GM18499 (cell line): ENCODE measurements at regions not wholly inside any gene's neighbourhood (a gene's known extent, or its start where the extent isn't known, plus 50 kb on each side); places are given as distances from the start of the nearest gene placed in this dataset.

Experiments
- ATAC-seq: cut with Tn5 transposase; IDR thresholded peaks from one replicate; pipeline ENCODE4 v1.9.1; 2021; ENCODE audit warnings: moderate number of reproducible peaks; ENCODE audit not compliant: insufficient read depth, unreplicated experiment

- no peak for ATAC-seq
These were observed 745.3 kb downstream of the DTWD2 start for GRCh38 chr5:118243068-118243467.

DNA sequence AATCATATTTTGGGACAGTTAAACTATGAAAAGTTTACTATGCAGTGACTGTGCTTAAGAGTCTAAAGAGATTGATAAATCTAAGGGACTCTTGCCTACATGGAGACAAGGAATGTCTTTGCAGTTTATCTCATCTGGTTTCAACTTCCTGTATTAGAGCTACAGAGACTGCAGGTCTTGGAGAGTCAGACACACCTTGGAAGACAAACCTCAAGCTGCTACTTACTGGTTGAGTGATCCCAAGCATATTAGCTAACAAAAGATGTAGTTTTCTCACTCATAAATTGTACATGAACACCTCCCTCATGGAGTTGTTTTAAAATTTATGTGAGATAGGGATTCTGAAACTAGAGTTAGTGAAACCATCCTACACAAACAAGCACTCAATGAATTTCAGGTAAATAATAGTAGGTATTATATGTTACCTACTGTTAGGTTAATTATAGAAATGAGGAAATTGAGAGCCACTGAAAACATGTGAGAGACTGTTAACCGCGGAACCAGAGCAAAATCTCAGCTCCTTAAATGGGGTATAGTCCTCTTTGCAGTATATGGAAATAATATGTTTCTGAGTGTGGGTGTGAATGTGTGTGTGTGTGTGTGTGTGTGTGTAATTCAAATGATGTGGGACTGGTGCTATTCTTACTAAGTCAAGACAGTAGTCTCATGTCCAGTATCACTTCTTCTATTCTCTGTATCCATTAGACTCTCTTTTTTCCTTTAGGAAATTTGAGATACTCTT lies 752.1 kb downstream of the DTWD2 start:
- peak; percentile 90 for ATAC-seq

DNA sequence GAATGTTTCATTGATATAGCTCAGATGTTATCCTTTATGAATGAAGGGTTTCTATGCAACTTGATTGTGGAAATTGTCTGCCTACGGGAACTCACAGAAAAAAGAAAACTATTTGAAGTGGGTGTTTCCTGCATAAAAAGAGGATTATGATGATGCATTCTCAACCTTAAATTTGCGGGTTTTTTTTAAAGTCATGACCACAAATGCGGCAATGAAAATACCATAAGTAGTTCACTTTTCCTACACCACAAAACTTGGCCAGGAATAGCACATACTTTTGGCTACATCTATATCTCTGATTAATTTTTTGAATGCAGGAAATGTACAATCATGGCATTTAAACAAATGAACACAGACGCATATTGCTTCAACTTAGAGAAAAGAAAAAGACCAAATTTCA lies 754.7 kb downstream of the DTWD2 start:
- no peak for ATAC-seq

DNA sequence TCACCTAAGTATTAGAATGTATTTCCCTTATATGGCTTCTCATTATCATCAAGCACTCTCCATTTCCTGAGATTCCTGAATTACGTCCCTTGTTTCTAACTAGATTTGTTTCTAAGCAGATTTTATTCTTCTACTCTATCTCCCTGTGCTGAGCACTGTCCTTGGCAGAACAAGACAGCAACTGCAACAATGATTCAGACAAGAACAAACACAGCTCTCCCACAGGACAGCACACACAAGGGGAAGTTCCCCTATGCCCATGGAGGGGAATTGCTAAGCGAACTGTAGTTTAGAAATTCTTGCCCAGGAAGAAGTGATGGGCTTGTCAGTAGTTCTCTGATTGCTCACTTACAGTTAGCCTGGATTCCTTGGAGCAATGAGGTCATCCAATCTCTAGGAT lies 759.9 kb downstream of the DTWD2 start:
- no peak for ATAC-seq

DNA sequence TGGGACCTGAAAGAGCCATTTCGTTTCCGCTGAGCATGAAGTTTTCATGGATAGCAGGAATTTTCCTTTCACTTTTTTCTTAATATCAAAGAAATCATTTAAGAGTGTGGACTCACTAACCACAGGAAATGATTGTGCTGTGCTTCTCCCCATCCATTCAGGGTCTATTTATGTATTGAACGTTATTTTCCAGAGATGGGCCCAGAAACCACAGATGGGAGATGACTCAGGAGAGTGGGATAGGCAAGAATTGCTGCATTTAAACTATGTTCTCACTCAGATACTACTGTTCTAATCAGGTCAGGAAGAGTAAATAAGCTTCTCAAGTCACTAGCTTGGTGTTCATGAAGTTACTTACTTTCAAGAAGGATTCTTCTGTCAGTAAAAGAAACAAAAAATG lies 763.8 kb downstream of the DTWD2 start:
- no peak for ATAC-seq

- no peak for ATAC-seq
These were observed 767.7 kb downstream of the DTWD2 start for GRCh38 chr5:118220556-118221195.

GRCh38 chr5:118211606-118212005 lies 776.7 kb downstream of the DTWD2 start:
- ATAC-seq = no peak

DNA sequence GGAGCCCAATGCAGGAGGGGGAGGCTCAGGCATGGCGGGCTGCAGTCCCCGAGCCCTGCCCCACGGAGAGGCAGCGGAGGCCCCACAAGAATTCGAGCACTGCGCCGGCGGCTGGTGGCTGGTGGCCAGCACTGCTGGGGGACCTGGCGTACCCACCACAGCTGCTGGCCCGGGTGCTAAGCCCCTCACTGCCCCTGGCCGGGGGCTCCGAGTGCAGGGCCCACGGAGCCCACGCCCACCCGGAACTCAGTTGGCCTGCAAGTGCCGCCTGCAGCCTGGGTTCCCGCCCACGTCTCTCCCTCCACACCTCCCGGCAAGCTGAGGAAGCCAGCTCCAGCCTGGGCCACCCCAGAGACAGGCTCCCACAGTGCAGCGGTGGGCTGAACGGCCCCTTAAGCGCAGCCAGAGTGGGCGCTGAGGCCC lies 780.3 kb downstream of the DTWD2 start:
- ATAC-seq = no peak

- ATAC-seq = no peak
These were observed 788.5 kb downstream of the DTWD2 start for GRCh38 chr5:118199801-118200200.

- ATAC-seq = no peak
These were observed 792.1 kb downstream of the DTWD2 start for GRCh38 chr5:118196229-118196628.

- no peak for ATAC-seq
These were observed 793.1 kb downstream of the DTWD2 start for GRCh38 chr5:118195211-118195610.

GRCh38 chr5:118193194-118193905 lies 795.0 kb downstream of the DTWD2 start:
- no peak for ATAC-seq

DNA sequence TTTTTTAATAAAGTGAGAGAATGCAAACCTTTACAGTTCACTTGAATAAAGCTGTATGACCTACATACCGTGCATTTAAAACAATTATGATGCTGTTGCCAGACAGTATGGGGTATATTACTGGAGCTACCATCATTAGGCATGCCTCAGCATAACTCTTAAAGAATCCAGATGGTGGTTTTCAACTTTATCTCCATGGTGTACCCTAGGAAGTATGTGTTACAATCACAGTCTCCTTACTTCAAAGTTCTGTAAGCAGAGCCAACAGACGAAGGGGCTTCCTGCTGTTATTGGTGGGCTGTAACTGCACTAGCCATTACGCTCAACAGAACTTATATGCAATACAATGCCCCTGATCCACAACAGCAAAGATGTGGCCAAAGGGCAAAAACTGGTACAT lies 803.3 kb downstream of the DTWD2 start:
- ATAC-seq = no peak

GRCh38 chr5:118176146-118176545 lies 812.2 kb downstream of the DTWD2 start:
- ATAC-seq = no peak

GRCh38 chr5:118174671-118175070 lies 813.7 kb downstream of the DTWD2 start:
- ATAC-seq = no peak

GRCh38 chr5:118173340-118173739 lies 815.0 kb downstream of the DTWD2 start:
- ATAC-seq = no peak

- ATAC-seq = no peak
These were observed 822.7 kb downstream of the DTWD2 start for GRCh38 chr5:118165619-118166018.

DNA sequence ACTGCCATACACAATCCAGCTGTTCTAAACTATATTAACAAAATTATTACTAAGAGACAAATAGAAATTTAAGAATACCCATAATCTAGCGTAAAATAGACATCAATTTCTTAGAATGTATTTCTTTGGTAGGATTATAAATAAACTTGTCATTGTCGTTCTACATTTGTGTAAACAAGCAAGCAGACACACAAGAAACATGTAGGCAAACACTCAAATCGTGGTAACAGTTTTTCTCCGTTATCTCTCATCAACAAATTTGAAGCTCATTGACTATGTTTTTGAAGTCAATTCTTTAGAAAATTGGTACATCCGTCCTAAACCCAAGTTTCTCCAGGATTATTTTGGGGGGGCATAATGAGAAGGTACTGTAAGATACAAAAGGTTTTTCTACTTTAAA lies 832.2 kb downstream of the DTWD2 start:
- no peak for ATAC-seq

DNA sequence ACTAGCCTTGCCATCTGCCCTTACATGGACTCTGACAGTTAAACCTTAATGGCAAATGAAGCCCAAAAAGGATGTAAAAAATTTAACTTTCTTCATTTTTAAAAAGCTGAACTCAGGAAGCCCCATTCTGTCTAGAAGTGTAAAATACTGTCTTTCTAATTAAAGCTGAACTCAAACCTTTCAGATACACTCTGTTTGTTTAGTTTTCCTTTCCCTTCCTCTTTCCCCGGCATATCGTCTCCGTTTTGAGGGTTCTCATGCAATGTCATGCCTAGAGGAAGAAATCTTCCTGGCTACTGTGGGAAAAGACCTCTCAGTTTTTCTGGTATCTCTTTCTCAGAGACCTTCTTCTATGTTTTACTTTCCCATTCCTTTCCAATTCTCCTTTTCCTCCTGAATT lies 841.5 kb downstream of the DTWD2 start:
- ATAC-seq = no peak

- ATAC-seq = no peak
These were observed 843.8 kb downstream of the DTWD2 start for GRCh38 chr5:118144540-118144939.

- ATAC-seq = no peak
These were observed 849.0 kb downstream of the DTWD2 start for GRCh38 chr5:118139361-118139760.
